Ishikawa (cell line): ENCODE measurements at regions not wholly inside any gene's neighbourhood (a gene's known extent, or its start where the extent isn't known, plus 50 kb on each side); places are given as distances from the start of the nearest gene placed in this dataset.

Experiments
- CEBPB ChIP-seq: IDR thresholded peaks from 2 replicates; pipeline ENCODE4 v1.6.1; 2012
- CREB1 ChIP-seq: IDR thresholded peaks from 2 replicates; pipeline ENCODE4 v1.6.1; 2012; ENCODE audit warnings: low read depth
- EGR1 ChIP-seq: IDR thresholded peaks from 2 replicates; pipeline ENCODE4 v1.6.1; 2012
- EP300 ChIP-seq: IDR thresholded peaks from 2 replicates; pipeline ENCODE4 v1.6.1; 2012; ENCODE audit warnings: borderline replicate concordance
- MAX ChIP-seq: IDR thresholded peaks from 2 replicates; pipeline ENCODE4 v1.6.1; 2012
- NFIC ChIP-seq: IDR thresholded peaks from 2 replicates; pipeline ENCODE4 v1.6.1; 2012
- RAD21 ChIP-seq: IDR thresholded peaks from 2 replicates; pipeline ENCODE4 v1.6.1; 2012; ENCODE audit warnings: low read depth
- REST ChIP-seq: IDR thresholded peaks from 2 replicates; pipeline ENCODE4 v1.6.1; 2012; ENCODE audit warnings: low read depth, mild to moderate bottlenecking
- TAF1 ChIP-seq: IDR thresholded peaks from 2 replicates; pipeline ENCODE4 v1.6.1; 2012; ENCODE audit warnings: low read depth, mild to moderate bottlenecking
- TCF12 ChIP-seq: IDR thresholded peaks from 2 replicates; pipeline ENCODE4 v1.6.1; 2012; ENCODE audit warnings: low read depth
- TEAD4 ChIP-seq: IDR thresholded peaks from 2 replicates; pipeline ENCODE4 v1.6.1; 2012
- USF1 ChIP-seq: IDR thresholded peaks from 2 replicates; pipeline ENCODE4 v1.6.1; 2012
- YY1 ChIP-seq: IDR thresholded peaks from 2 replicates; pipeline ENCODE4 v1.6.1; 2012; ENCODE audit warnings: low read depth
- ZBTB7A ChIP-seq: IDR thresholded peaks from 2 replicates; pipeline ENCODE4 v1.6.1; 2012; ENCODE audit warnings: low read depth

- no peak for TF ChIP-seq CEBPB
- no peak for TF ChIP-seq EP300
- no peak for TF ChIP-seq REST
- no peak for TF ChIP-seq TAF1
- no peak for TF ChIP-seq ZBTB7A
- no peak for TF ChIP-seq MAX
- TF ChIP-seq YY1 = no peak
- no peak for TF ChIP-seq EGR1
- TF ChIP-seq TEAD4 = no peak
- TF ChIP-seq NFIC = no peak
- no peak for TF ChIP-seq RAD21
- no peak for TF ChIP-seq TCF12
- TF ChIP-seq CREB1 = no peak
- TF ChIP-seq USF1 = no peak
Observed at GRCh38 chr1:194223596-194223995, 1037.2 kb upstream of the B3GALT2 start.
